ENCODE measurements at regions not wholly inside any gene's neighbourhood (a gene's known extent, or its start where the extent isn't known, plus 50 kb on each side); places are given as distances from the start of the nearest gene placed in this dataset.

- Histone ChIP-seq H2BK15ac (ENCODE audit: low read depth, low read length) (no peak overlapping the region), H2BK120ac (ENCODE audit: low read depth, low read length) (no peak overlapping the region), H3K9me3 (ENCODE audit: control insufficient read depth, insufficient read depth, low read length) (peaks cover 8% of the 10 kb centered on the region), H2AFZ (replicated peaks; ENCODE audit: low read length, poor library complexity) (no peak overlapping the region), H3K4me1 (ENCODE audit: control insufficient read depth, insufficient read depth, low read length) (no peaks in the 10 kb centered on the region), H3K79me1 (ENCODE audit: low read depth in 1 of 2, low read length in 2 of 2) (no peaks in the 10 kb centered on the region), H4K20me1 (ENCODE audit: insufficient read depth, low read length) (no peaks in the 10 kb centered on the region), H4K91ac (ENCODE audit: insufficient read depth, low read depth, low read length) (no peak overlapping the region), H3K9me1 (ENCODE audit: insufficient read depth, low read length) (no peaks in the 10 kb centered on the region), H4K5ac (ENCODE audit: low read depth, low read length) (no peak overlapping the region), H2AK9ac (replicated peaks; ENCODE audit: low read depth, low read length, poor library complexity) (no peak overlapping the region), H2AK5ac (ENCODE audit: low read depth, low read length) (no peak overlapping the region), H3K4me3 (ENCODE audit: insufficient read depth, low read depth, low read length) (no peak overlapping the region), H3K18ac (ENCODE audit: low read depth, low read length) (no peak overlapping the region), H2BK20ac (ENCODE audit: low read depth, low read length) (no peak overlapping the region), H3K56ac (ENCODE audit: extremely low read depth, insufficient read depth, low read length) (no peak overlapping the region), H3K36me3 (ENCODE audit: control insufficient read depth, insufficient read depth, low read length) (no peaks in the 10 kb centered on the region), H4K8ac (ENCODE audit: low read depth in 2 of 2, low read length in 2 of 2) (no peak overlapping the region), H3K27me3 (ENCODE audit: control insufficient read depth, insufficient read depth, low read length) (no peaks in the 10 kb centered on the region), H3K23ac (ENCODE audit: low read depth, low read length) (no peak overlapping the region), H3K27ac (ENCODE audit: insufficient read depth, low read length) (no peak overlapping the region), H3K14ac (replicated peaks; ENCODE audit: low read depth, low read length) (no peak overlapping the region), H3K4me2 (ENCODE audit: low read depth, low read length) (no peak overlapping the region), H3K9ac (ENCODE audit: low read depth, low read length) (no peak overlapping the region), H3K4ac (ENCODE audit: low read depth, low read length) (no peak overlapping the region), H2BK5ac (ENCODE audit: low read depth, low read length, poor library complexity, severe bottlenecking) (no peak overlapping the region)
- no CpG with 5 or more reads among the region's 8 CpGs for WGBS, 2 experiments (ENCODE audit: extremely low coverage in 2 of 2, insufficient read length in 1 of 2)
- TF ChIP-seq CTCF (conservative IDR thresholded peaks at IDR 0.05; ENCODE audit: low read depth, low read length) (no peak), USF2 (IDR thresholded peaks at IDR 0.05; ENCODE audit: low read depth, low read length) (no peak), FOS (IDR thresholded peaks at IDR 0.05; ENCODE audit: low read depth, low read length) (no peak), CHD1 (IDR thresholded peaks at IDR 0.05; ENCODE audit: low read depth, low read length) (no peak), BHLHE40 (IDR thresholded peaks at IDR 0.05; ENCODE audit: low read depth, low read length) (no peak), RAD21 (IDR thresholded peaks at IDR 0.05; ENCODE audit: low read length) (no peak), ELK1 (IDR thresholded peaks at IDR 0.05; ENCODE audit: borderline replicate concordance, low read depth, low read length) (no peak), SMC3 (IDR thresholded peaks at IDR 0.05; ENCODE audit: low read depth, low read length) (no peak)
- ChIA-PET CTCF (no interaction called here), POLR2A (ENCODE audit: unreplicated experiment) (no interaction called here)
- DNase-seq (no peak), ATAC-seq (ENCODE audit: low read depth) (no peak)
- dilution Hi-C loops (cut with HindIII; ENCODE audit: low sequenced_read_pairs, unreplicated experiment), result no loop called here
- in situ Hi-C loops (cut with MboI; ENCODE audit: low sequenced_read_pairs), result no loop called here
- intact Hi-C loops (cut with micrococcal nuclease), result no loop called here
- no TSS peak for BruUV-seq (replicated peaks)
Observed at GRCh38 chr7:118627467-118627866, 403.0 kb downstream of the ANKRD7 start.

All from IMR-90 (cell line).